Heart left ventricle (tissue), 16 donors: ENCODE measurements at regions not wholly inside any gene's neighbourhood (a gene's known extent, or its start where the extent isn't known, plus 50 kb on each side); places are given as distances from the start of the nearest gene placed in this dataset.

Source experiments
- ATAC-seq, 4 donors: fragments of 200-7000 bp; cut with Tn5 transposase; one replicate each; pipeline ENCODE4 v1.9.1; 2020 to 2022; ENCODE audit warnings: moderate library complexity in 4 of 4, mild to moderate bottlenecking in 3 of 4, moderate number of reproducible peaks in 1 of 4
- DNase-seq, 5 donors: peaks; one replicate each; pipeline ENCODE4 v3.0.0-alpha.2; 2020
- H3K27ac ChIP-seq, 12 donors: fragments of 200-600 bp; sonication (generic) in 4 of 12; one replicate each; pipeline versions ENCODE4 v1.5.0 to v1.8.0; 2016 to 2022; ENCODE audit warnings: mild to moderate bottlenecking in 2 of 12
- H3K27me3 ChIP-seq, 9 donors: fragments of 200-600 bp; sonication (generic) in 2 of 9; one replicate each; pipeline versions ENCODE4 v1.5.1 to v1.8.0; 2016 to 2022; ENCODE audit warnings: mild to moderate bottlenecking in 3 of 9
- H3K36me3 ChIP-seq, 9 donors: fragments of 200-600 bp; sonication (generic) in 2 of 9; one replicate each; pipeline versions ENCODE4 v1.5.0 to v1.8.0; 2018 to 2022; ENCODE audit warnings: mild to moderate bottlenecking in 2 of 9
- H3K4me1 ChIP-seq, 12 donors: fragments of 200-600 bp; sonication (generic) in 4 of 12; one replicate each; pipeline versions ENCODE4 v1.5.0 to v1.8.0; 2016 to 2022; ENCODE audit warnings: mild to moderate bottlenecking in 3 of 12
- H3K4me3 ChIP-seq, 12 donors: fragments of 200-600 bp; sonication (generic) in 4 of 12; one replicate each; pipeline versions ENCODE4 v1.5.0 to v1.8.0; 2017 to 2022; ENCODE audit warnings: mild to moderate bottlenecking in 9 of 12, moderate library complexity in 4 of 12
- H3K9me3 ChIP-seq, 12 donors: fragments of 200-600 bp; sonication (generic) in 4 of 12; one replicate each; pipeline versions ENCODE4 v1.5.0 to v1.8.0; 2016 to 2022; ENCODE audit warnings: mild to moderate bottlenecking in 1 of 12
- POLR2A ChIP-seq, 2 donors: fragments of 450-650 bp; IDR thresholded peaks; one replicate each; pipeline ENCODE4 v1.6.1; 2017; ENCODE audit warnings: antibody characterized with exemption in 2 of 2, mild to moderate bottlenecking in 2 of 2, moderate library complexity in 2 of 2
- WGBS, 4 donors: extraction: QIAGEN DNeasy Blood & Tissue Kit in 2 of 4; methylation state at CpG; one replicate each; pipeline versions ENCODE4 v1.1.5 to v1.1.7; 2013 to 2018; 5-methylcytosine and 5-hydroxymethylcytosine counted together
- intact Hi-C, 10 donors: fragments of 100-400 bp; cut with DNase I; formaldehyde crosslinking; loops; one replicate each; pipeline versions ENCODE4 v1.11.1 to v1.14.2; 2022
- TF ChIP-seq, protein P1 (sequence below), 12 donors: fragments of 200-600 bp; sonication (generic) in 4 of 12; IDR thresholded peaks; one replicate each; pipeline versions ENCODE4 v1.5.0 to v1.8.0; 2018 to 2022; ENCODE audit warnings: antibody characterized with exemption in 12 of 12, mild to moderate bottlenecking in 5 of 12
- donor health status: ischemic (EF 13 %, LVEDD 7.1; RV severe dilation, severe dysfunction).
- donor health status: healthy with polysubstance abuse.
- donor health status: DM: no; HTN: yes; CAD: no.
- donor health status: DM: no; HTN: no; CAD: no.
- donor health status: ischemic (EF 25% LVEDD 6.9; RV normal size, moderate dysfunction).
- donor health status: ischemic (EF 25% LVEDD 5.7; RV mildly dilated, moderate dysfunction).
- donor health status: healthy.
- donor health status: DM: yes; HTN: yes; CAD: no.
- donor health status: ischemic (EF 35%, LVEDD 5.7; RV mildly dilated, moderate dysfunction).
- donor health status: nonischemic (EF 11% LVEDD 7.7; RV severe dilation, severe dysfunction).
- donor health status: DM: yes; HTN: yes; CAD: no.
- donor health status: PGD.
- donor health status: ischemic (EF 29% LVEDD 5.4; RV normal size, mild dysfunction).
- donor health status: nonischemic (EF 23%, LVEDD 6.1; RV moderate dilation, normal function).

DNA sequence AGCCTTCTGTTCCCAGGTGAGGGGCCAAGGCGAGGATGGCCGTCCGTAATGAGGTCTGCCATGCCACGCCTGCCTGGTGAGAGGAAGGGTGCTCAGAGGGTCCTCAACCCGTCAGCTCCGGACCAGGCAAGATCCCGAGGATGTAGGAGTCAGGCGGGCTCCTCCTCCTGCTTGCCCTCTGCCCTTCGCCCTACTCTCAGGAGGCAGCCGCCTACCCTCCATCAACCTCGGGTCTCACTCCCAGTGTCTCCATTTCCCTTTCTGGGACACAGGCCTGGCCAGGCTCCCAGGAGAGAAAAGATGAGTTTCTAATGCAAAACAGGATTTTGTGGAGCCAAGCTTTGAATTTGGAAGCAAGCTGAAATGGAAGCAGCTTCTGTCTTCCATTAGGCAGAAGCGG, 184.0 kb downstream of the PTPN20 start:
- 90 to 93% (median 91%) methylated on average over 12 of the region's 12 CpGs for WGBS, 4 donors

DNA sequence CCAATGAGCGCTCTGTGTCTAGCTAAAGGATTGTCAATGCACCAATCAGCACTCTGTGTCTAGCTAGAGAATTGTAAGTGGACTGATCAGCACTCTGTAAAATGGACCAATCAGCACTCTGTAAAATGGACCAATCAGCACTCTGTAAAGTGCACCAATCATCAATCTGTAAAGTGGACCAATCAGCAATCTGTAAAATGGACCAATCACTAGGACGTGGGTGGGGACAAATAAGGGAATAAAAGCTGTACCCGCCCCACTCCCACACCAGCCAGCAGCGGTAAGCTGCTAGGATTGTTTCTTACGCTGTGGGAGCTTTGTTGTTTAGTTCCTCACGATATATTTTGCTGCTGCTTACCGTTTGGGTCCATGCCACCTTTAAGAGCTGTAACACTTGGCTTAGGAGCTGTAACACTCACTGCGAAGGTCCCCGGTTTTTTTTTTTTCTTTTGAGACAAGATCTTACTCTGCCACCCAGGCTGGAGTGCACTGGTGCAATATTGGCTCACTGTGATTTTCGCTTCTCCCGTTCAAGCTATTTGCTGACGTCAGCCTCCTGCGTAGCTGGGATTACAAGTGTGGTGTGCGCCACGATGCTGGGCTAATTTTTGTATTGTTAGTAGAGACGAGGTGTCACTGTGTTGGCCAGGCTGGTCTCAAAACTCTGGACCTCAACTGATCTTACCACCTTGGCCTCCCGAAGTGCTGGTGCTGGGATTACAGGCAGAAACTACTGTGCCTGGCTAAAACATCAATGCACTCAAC, 184.8 kb downstream of the PTPN20 start:
- no peak overlapping the region for H3K27ac ChIP-seq
- no peak for TF ChIP-seq POLR2A (IDR thresholded peaks at IDR 0.05)
- TF ChIP-seq, protein P1, sequence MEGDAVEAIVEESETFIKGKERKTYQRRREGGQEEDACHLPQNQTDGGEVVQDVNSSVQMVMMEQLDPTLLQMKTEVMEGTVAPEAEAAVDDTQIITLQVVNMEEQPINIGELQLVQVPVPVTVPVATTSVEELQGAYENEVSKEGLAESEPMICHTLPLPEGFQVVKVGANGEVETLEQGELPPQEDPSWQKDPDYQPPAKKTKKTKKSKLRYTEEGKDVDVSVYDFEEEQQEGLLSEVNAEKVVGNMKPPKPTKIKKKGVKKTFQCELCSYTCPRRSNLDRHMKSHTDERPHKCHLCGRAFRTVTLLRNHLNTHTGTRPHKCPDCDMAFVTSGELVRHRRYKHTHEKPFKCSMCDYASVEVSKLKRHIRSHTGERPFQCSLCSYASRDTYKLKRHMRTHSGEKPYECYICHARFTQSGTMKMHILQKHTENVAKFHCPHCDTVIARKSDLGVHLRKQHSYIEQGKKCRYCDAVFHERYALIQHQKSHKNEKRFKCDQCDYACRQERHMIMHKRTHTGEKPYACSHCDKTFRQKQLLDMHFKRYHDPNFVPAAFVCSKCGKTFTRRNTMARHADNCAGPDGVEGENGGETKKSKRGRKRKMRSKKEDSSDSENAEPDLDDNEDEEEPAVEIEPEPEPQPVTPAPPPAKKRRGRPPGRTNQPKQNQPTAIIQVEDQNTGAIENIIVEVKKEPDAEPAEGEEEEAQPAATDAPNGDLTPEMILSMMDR (IDR thresholded peaks at IDR 0.05), result no peak
- H3K36me3 ChIP-seq, result no peaks in the 10 kb centered on the region
- H3K4me1 ChIP-seq, result no peaks in the 10 kb centered on the region
- intact Hi-C loops, result loop anchor here in 1 of 10 donors (5.0 kb wide), 1 partner anchor 71 kb away; no protein-coding TSS in a partner anchor
- no peaks in the 10 kb centered on the region for H3K9me3 ChIP-seq
- ATAC-seq (no peak), DNase-seq (no peak)
- WGBS, 4 donors, result 80 to 90% (median 87%) methylated on average over 17 of the region's 17 CpGs
- H3K4me3 ChIP-seq, result no peak overlapping the region
- H3K27me3 ChIP-seq, result no peaks in the 10 kb centered on the region

More for the DNA sequence above, 184.0 kb downstream of the PTPN20 start:
- ATAC-seq (no peak), DNase-seq (no peak)
- Histone ChIP-seq H3K36me3 (no peaks in the 10 kb centered on the region), H3K9me3 (no peaks in the 10 kb centered on the region), H3K4me3 (no peak overlapping the region), H3K4me1 (no peaks in the 10 kb centered on the region), H3K27me3 (no peaks in the 10 kb centered on the region), H3K27ac (no peak overlapping the region)
- intact Hi-C loops, result loop anchor here in 1 of 10 donors (5.0 kb wide), 1 partner anchor 72 kb away; no protein-coding TSS in a partner anchor
- TF ChIP-seq, protein P1 (IDR thresholded peaks at IDR 0.05), result no peak
- TF ChIP-seq POLR2A (IDR thresholded peaks at IDR 0.05), result no peak

DNA sequence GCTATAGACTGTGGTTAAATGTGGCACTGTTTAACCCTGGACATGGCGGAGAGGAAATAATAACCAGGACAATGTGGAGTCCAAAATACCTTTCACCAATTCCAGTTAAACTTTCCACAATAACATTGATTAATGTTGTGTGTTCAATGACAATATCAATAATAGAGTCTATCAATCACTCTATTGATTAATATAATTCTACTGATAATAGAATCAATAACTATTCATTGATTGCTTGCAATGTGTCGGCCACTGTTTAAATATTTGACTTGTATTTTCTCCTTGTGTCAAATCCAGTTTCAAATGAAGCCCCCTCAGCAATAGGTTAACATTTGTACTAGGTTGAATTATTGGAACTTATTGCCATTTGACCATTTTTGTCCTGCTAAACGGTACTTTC, 187.0 kb downstream of the PTPN20 start:
- ATAC-seq, result no peak

DNA sequence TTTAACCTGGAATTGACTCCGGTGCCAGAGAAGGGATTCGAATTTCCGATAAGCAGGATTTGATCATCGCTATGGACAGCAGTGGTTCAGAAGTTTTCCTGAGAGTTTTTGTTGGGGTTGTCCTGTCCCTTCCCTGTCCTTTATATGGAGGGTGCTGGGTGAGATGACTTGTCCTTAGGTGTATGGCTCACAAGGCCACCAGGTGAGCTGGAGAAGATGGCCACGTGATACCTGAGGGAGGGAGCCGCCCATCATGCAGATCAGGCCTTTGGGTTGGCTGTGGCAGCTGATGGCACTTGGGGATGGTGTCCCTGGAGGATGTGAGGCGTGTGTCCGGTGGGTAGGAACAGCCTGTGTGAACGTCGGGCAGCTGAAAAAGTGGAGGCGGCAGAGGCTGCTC, 187.7 kb downstream of the PTPN20 start:
- WGBS, 4 donors, result 92 to 95% (median 93%) methylated on average over 10 to 11 of the region's 11 CpGs
- ATAC-seq (no peak), DNase-seq (no peak)
- Histone ChIP-seq H3K9me3 (peaks cover 0 to 5% (median 0%) of the 10 kb centered on the region in 12 donors), H3K4me1 (peaks cover 0 to 3% (median 0%) of the 10 kb centered on the region in 12 donors), H3K36me3 (no peaks in the 10 kb centered on the region), H3K4me3 (no peak overlapping the region), H3K27ac (no peak overlapping the region), H3K27me3 (no peaks in the 10 kb centered on the region)
- intact Hi-C loops, result loop anchor here in 1 of 10 donors (5.0 kb wide), 1 partner anchor 68 kb away; no protein-coding TSS in a partner anchor
- TF ChIP-seq, protein P1 (IDR thresholded peaks at IDR 0.05), result no peak
- no peak for TF ChIP-seq POLR2A (IDR thresholded peaks at IDR 0.05)

More for the DNA sequence above, 187.0 kb downstream of the PTPN20 start:
- WGBS, 4 donors, result 91 to 93% (median 92%) methylated on average over 3 of the region's 3 CpGs
- intact Hi-C loops, result loop anchor here in 1 of 10 donors (5.0 kb wide), 1 partner anchor 69 kb away; no protein-coding TSS in a partner anchor
- peaks cover 0 to 5% (median 0%) of the 10 kb centered on the region in 12 donors for H3K9me3 ChIP-seq
- no peak overlapping the region for H3K4me3 ChIP-seq
- H3K36me3 ChIP-seq, result no peaks in the 10 kb centered on the region
- H3K27ac ChIP-seq, result no peak overlapping the region
- TF ChIP-seq, protein P1 (IDR thresholded peaks at IDR 0.05), result no peak
- TF ChIP-seq POLR2A (IDR thresholded peaks at IDR 0.05), result no peak
- no peak for DNase-seq
- H3K27me3 ChIP-seq, result no peaks in the 10 kb centered on the region
- H3K4me1 ChIP-seq, result no peaks in the 10 kb centered on the region
